HG03442 (cell line): ENCODE measurements at regions not wholly inside any gene's neighbourhood (a gene's known extent, or its start where the extent isn't known, plus 50 kb on each side); places are given as distances from the start of the nearest gene placed in this dataset.
"Not testable (repeated sequence)": the region's sequence is repeated elsewhere in the genome, so short reads cannot be mapped to it uniquely, and the experiment has no call there.

Source experiments
- ATAC-seq: cut with Tn5 transposase; IDR thresholded peaks from one replicate; pipeline ENCODE4 v1.9.1; 2021; ENCODE audit warnings: mild to moderate bottlenecking, moderate library complexity; ENCODE audit not compliant: unreplicated experiment

- no peak for ATAC-seq
Measured at GRCh38 chr10:78654047-78654590, 414.6 kb upstream of the ZMIZ1 start.

- no peak for ATAC-seq
Measured at GRCh38 chr10:78655979-78656378, 412.8 kb upstream of the ZMIZ1 start.

GRCh38 chr10:78656417-78657162 is 412.2 kb upstream of the ZMIZ1 start:
- ATAC-seq: no peak

- ATAC-seq: peak; percentile 63
Measured at GRCh38 chr10:78657163-78657861, 411.5 kb upstream of the ZMIZ1 start.

GRCh38 chr10:78657862-78658165 is 411.0 kb upstream of the ZMIZ1 start:
- ATAC-seq: no peak

GRCh38 chr10:78658645-78659597 is 409.8 kb upstream of the ZMIZ1 start:
- ATAC-seq: no peak

- ATAC-seq: no peak
Measured at GRCh38 chr10:78659598-78659967, 409.2 kb upstream of the ZMIZ1 start.

- ATAC-seq: no peak
Measured at GRCh38 chr10:78660446-78661106, 408.2 kb upstream of the ZMIZ1 start.

- ATAC-seq: no peak
Measured at GRCh38 chr10:78663721-78664120, 405.0 kb upstream of the ZMIZ1 start.

GRCh38 chr10:78664929-78665553 is 403.7 kb upstream of the ZMIZ1 start:
- no peak for ATAC-seq

- no peak for ATAC-seq
Measured at GRCh38 chr10:78672918-78673317, 395.8 kb upstream of the ZMIZ1 start.

GRCh38 chr10:78681141-78681540 is 387.6 kb upstream of the ZMIZ1 start:
- ATAC-seq: not testable (repeated sequence)

- ATAC-seq: not testable (repeated sequence)
Measured at GRCh38 chr10:78681986-78682385, 386.8 kb upstream of the ZMIZ1 start.

- no peak for ATAC-seq
Measured at GRCh38 chr10:78684947-78685346, 383.8 kb upstream of the ZMIZ1 start.

GRCh38 chr10:78685466-78686103 is 383.2 kb upstream of the ZMIZ1 start:
- ATAC-seq: no peak

- no peak for ATAC-seq
Measured at GRCh38 chr10:78686444-78687060, 382.2 kb upstream of the ZMIZ1 start.

GRCh38 chr10:78687626-78688025 is 381.1 kb upstream of the ZMIZ1 start:
- no peak for ATAC-seq

GRCh38 chr10:78688230-78688900 is 380.4 kb upstream of the ZMIZ1 start:
- ATAC-seq: no peak
